Keratinocyte (primary cell): ENCODE measurements at regions not wholly inside any gene's neighbourhood (a gene's known extent, or its start where the extent isn't known, plus 50 kb on each side); places are given as distances from the start of the nearest gene placed in this dataset.

Experiments
- DNase-seq: peaks from one replicate; pipeline ENCODE4 v3.0.0-alpha.2; 2011; ENCODE audit warnings: low read depth, missing footprints, low spot score
- FAIRE-seq: peaks from 2 replicates; lab custom pipeline; 2011; peaks lifted over from hg19 to GRCh38; lab: Jason Lieb, UNC
- H2AFZ ChIP-seq: 2 replicates; pipeline ENCODE4 v1.6.0; 2012; ENCODE audit warnings: low read length, control low read depth, inconsistent platforms; ENCODE audit not compliant: control insufficient read depth
- H3K27ac ChIP-seq: 2 replicates; pipeline ENCODE4 v1.5.1; 2011; ENCODE audit warnings: low read length; ENCODE audit not compliant: control insufficient read depth, insufficient read depth
- H3K27me3 ChIP-seq: 3 replicates; pipeline ENCODE4 v1.6.0; 2011; ENCODE audit warnings: low read length; ENCODE audit not compliant: control insufficient read depth, insufficient read depth; ENCODE audit errors: extremely low read depth
- H3K36me3 ChIP-seq, 2 experiments: 2 replicates in 1 of 2; 3 replicates in 1 of 2; pipeline ENCODE4 v1.5.1; 2011; ENCODE audit warnings: low read length in 2 of 2, mild to moderate bottlenecking in 1 of 2; ENCODE audit not compliant: control insufficient read depth in 2 of 2, insufficient read depth in 2 of 2; ENCODE audit errors: extremely low read depth in 1 of 2
- H3K4me1 ChIP-seq: 3 replicates; pipeline ENCODE4 v1.5.1; 2011; ENCODE audit warnings: low read length; ENCODE audit not compliant: control insufficient read depth, insufficient read depth; ENCODE audit errors: extremely low read depth
- H3K4me2 ChIP-seq: 3 replicates; pipeline ENCODE4 v1.6.0; 2011; ENCODE audit warnings: low read depth, low read length; ENCODE audit not compliant: control insufficient read depth, insufficient read depth; ENCODE audit errors: extremely low read depth
- H3K4me3 ChIP-seq, 3 experiments: fragments of 200-600 bp in 1 of 3; sonication (generic) in 1 of 3; 2 replicates in 2 of 3; 3 replicates in 1 of 3; pipeline ENCODE4 v1.5.1; 2011 to 2016; ENCODE audit warnings: low read length in 3 of 3, mild to moderate bottlenecking in 3 of 3, control low read depth in 2 of 3, inconsistent platforms in 1 of 3, low read depth in 1 of 3, mixed read lengths in 1 of 3, mixed run types in 1 of 3, moderate library complexity in 1 of 3; ENCODE audit not compliant: control insufficient read depth in 2 of 3, insufficient read depth in 2 of 3; ENCODE audit errors: extremely low read depth in 1 of 3
- H3K79me2 ChIP-seq: 2 replicates; pipeline ENCODE4 v1.6.0; 2012; ENCODE audit warnings: low read length; ENCODE audit not compliant: control insufficient read depth, insufficient read depth
- H3K9ac ChIP-seq: 3 replicates; pipeline ENCODE4 v1.6.0; 2011; ENCODE audit warnings: low read length; ENCODE audit not compliant: control insufficient read depth, insufficient read depth; ENCODE audit errors: extremely low read depth
- H3K9me1 ChIP-seq: 3 replicates; pipeline ENCODE4 v1.6.0; 2011; ENCODE audit warnings: low read length; ENCODE audit not compliant: control insufficient read depth, insufficient read depth; ENCODE audit errors: extremely low read depth
- H3K9me3 ChIP-seq: 2 replicates; pipeline ENCODE4 v1.5.1; 2012; ENCODE audit warnings: low read depth, low read length; ENCODE audit not compliant: control insufficient read depth
- H4K20me1 ChIP-seq: 3 replicates; pipeline ENCODE4 v1.6.0; 2011; ENCODE audit warnings: low read length; ENCODE audit not compliant: control insufficient read depth, insufficient read depth; ENCODE audit errors: extremely low read depth
- EZH2 ChIP-seq: IDR thresholded peaks from one replicate; pipeline ENCODE4 v1.6.1; 2012; ENCODE audit warnings: inconsistent platforms, mild to moderate bottlenecking, low read length, moderate library complexity
- dilution Hi-C: fragments of 300-500 bp; cut with MboI; formaldehyde crosslinking; loops from one replicate; pipeline ENCODE4 v1.7.0; 2020; ENCODE audit warnings: low sequenced_read_pairs; ENCODE audit not compliant: extremely low pct_ligation_motif_present
- TF ChIP-seq, protein P1 (sequence below), 3 experiments: IDR thresholded peaks in 1 of 3; conservative IDR thresholded peaks in 1 of 3; optimal IDR thresholded peaks in 1 of 3; 2 replicates in 2 of 3; 3 replicates in 1 of 3; pipeline versions ENCODE3 to v1.5.1; 2011; ENCODE audit warnings: low read length in 3 of 3, mild to moderate bottlenecking in 3 of 3, moderate library complexity in 2 of 3, control low read depth in 1 of 3, inconsistent platforms in 1 of 3; ENCODE audit not compliant: insufficient read depth in 2 of 3; ENCODE audit errors: extremely low read depth in 1 of 3

DNA sequence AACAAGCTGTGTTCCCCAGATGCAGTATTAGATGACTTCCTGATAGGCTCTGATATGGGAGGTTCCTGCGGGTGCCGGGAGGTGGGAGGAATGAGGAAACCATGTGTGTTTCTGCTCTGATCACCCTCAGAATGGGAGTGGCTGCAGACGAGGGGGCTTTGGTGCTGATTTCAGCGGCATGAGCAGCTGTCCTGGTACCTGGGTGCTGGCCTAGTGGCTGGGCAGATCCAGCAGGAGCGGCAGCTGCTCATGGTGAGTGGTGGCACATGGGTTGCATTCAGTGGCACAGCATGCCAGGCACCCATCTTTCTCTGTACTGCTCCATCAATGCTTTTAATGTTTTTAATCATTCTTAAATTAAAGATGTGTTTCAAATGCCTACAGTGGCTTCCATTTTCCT is 177.2 kb upstream of the NETO1 start:
- no peaks in the 10 kb centered on the region for H4K20me1 ChIP-seq
- H3K36me3 ChIP-seq: no peaks in the 10 kb centered on the region
- dilution Hi-C loops: no loop called here
- no peaks in the 10 kb centered on the region for H3K4me1 ChIP-seq
- H3K9me3 ChIP-seq: no peaks in the 10 kb centered on the region
- no peak overlapping the region for H3K27ac ChIP-seq
- H3K27me3 ChIP-seq: no peaks in the 10 kb centered on the region
- H3K4me3 ChIP-seq: no peak overlapping the region
- H3K9ac ChIP-seq: no peak overlapping the region
- no peak overlapping the region for H2AFZ ChIP-seq
- H3K9me1 ChIP-seq: no peaks in the 10 kb centered on the region
- no peak overlapping the region for H3K4me2 ChIP-seq
- DNase-seq (no peak), FAIRE-seq (no peak)
- H3K79me2 ChIP-seq: no peaks in the 10 kb centered on the region
- TF ChIP-seq, protein P1, sequence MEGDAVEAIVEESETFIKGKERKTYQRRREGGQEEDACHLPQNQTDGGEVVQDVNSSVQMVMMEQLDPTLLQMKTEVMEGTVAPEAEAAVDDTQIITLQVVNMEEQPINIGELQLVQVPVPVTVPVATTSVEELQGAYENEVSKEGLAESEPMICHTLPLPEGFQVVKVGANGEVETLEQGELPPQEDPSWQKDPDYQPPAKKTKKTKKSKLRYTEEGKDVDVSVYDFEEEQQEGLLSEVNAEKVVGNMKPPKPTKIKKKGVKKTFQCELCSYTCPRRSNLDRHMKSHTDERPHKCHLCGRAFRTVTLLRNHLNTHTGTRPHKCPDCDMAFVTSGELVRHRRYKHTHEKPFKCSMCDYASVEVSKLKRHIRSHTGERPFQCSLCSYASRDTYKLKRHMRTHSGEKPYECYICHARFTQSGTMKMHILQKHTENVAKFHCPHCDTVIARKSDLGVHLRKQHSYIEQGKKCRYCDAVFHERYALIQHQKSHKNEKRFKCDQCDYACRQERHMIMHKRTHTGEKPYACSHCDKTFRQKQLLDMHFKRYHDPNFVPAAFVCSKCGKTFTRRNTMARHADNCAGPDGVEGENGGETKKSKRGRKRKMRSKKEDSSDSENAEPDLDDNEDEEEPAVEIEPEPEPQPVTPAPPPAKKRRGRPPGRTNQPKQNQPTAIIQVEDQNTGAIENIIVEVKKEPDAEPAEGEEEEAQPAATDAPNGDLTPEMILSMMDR (optimal IDR thresholded peaks at IDR 0.05 in 1 of 3, IDR thresholded peaks at IDR 0.05 in 1 of 3, conservative IDR thresholded peaks at IDR 0.05 in 1 of 3; ENCODE audit: extremely low read depth in 1 of 3, insufficient read depth in 2 of 3, low read length in 3 of 3): no peak
- TF ChIP-seq EZH2: no peak

GRCh38 chr18:73043611-73044010 is 175.8 kb upstream of the NETO1 start:
- Histone ChIP-seq H3K79me2 (no peaks in the 10 kb centered on the region), H3K9ac (no peak overlapping the region), H3K36me3 (no peaks in the 10 kb centered on the region), H4K20me1 (no peaks in the 10 kb centered on the region), H3K4me2 (no peak overlapping the region), H3K27me3 (no peaks in the 10 kb centered on the region), H3K9me3 (no peaks in the 10 kb centered on the region), H3K27ac (no peak overlapping the region), H3K4me3 (no peak overlapping the region), H3K4me1 (no peaks in the 10 kb centered on the region), H3K9me1 (no peaks in the 10 kb centered on the region), H2AFZ (no peak overlapping the region)
- no peak for FAIRE-seq
- dilution Hi-C loops: no loop called here
- TF ChIP-seq, protein P1 (optimal IDR thresholded peaks at IDR 0.05 in 1 of 3, IDR thresholded peaks at IDR 0.05 in 1 of 3, conservative IDR thresholded peaks at IDR 0.05 in 1 of 3; ENCODE audit: extremely low read depth in 1 of 3, insufficient read depth in 2 of 3, low read length in 3 of 3): no peak
- no peak for TF ChIP-seq EZH2
- DNase-seq: no peak
